ENCODE measurements at regions not wholly inside any gene's neighbourhood (a gene's known extent, or its start where the extent isn't known, plus 50 kb on each side); places are given as distances from the start of the nearest gene placed in this dataset.

GRCh38 chrX:137401092-137401491, 164.8 kb upstream of the ZIC3 start:
- CTCF ChIA-PET = no interaction called here
- POLR2A ChIA-PET = no interaction called here
- TF ChIP-seq CTCF (IDR thresholded peaks at IDR 0.05; ENCODE audit: unreplicated experiment) = no peak
- BruUV-seq (replicated peaks) = no TSS peak
- intact Hi-C loops (cut with micrococcal nuclease) = no loop called here
- Mint-ChIP-seq H3K27ac (ENCODE audit: low read depth, unreplicated experiment) (no peak overlapping the region), H3K9me3 (ENCODE audit: unreplicated experiment) (peaks cover 7% of the 10 kb centered on the region), H3K4me1 (ENCODE audit: insufficient read depth, unreplicated experiment) (no peaks in the 10 kb centered on the region), H3K4me3 (ENCODE audit: unreplicated experiment) (no peak overlapping the region), H3K27me3 (ENCODE audit: insufficient read depth, unreplicated experiment) (no peaks in the 10 kb centered on the region), H3K36me3 (ENCODE audit: insufficient read depth, unreplicated experiment) (no peaks in the 10 kb centered on the region)
- no peak for DNase-seq (ENCODE audit: unreplicated experiment)

- intact Hi-C loops (cut with micrococcal nuclease) = no loop called here
- Mint-ChIP-seq H3K4me3 (ENCODE audit: unreplicated experiment) (no peak overlapping the region), H3K36me3 (ENCODE audit: insufficient read depth, unreplicated experiment) (peaks cover 6% of the 10 kb centered on the region), H3K9me3 (ENCODE audit: unreplicated experiment) (peaks cover 18% of the 10 kb centered on the region), H3K27me3 (ENCODE audit: insufficient read depth, unreplicated experiment) (no peaks in the 10 kb centered on the region), H3K27ac (ENCODE audit: low read depth, unreplicated experiment) (no peak overlapping the region), H3K4me1 (ENCODE audit: insufficient read depth, unreplicated experiment) (no peaks in the 10 kb centered on the region)
- POLR2A ChIA-PET = no interaction called here
- no peak for TF ChIP-seq CTCF (IDR thresholded peaks at IDR 0.05; ENCODE audit: unreplicated experiment)
- no peak for DNase-seq (ENCODE audit: unreplicated experiment)
- no TSS peak for BruUV-seq (replicated peaks)
- CTCF ChIA-PET = interaction anchor here (0.6 kb wide), 2 partner anchors 804 to 1117 kb away, joined by 3 read pairs; no protein-coding TSS in a partner anchor
Observed at GRCh38 chrX:137387646-137388045, 178.3 kb upstream of the ZIC3 start.

- CTCF ChIA-PET = no interaction called here
- no peak overlapping the region for H3K27ac Mint-ChIP-seq (ENCODE audit: low read depth, unreplicated experiment)
- POLR2A ChIA-PET = no interaction called here
- no peak for TF ChIP-seq CTCF (IDR thresholded peaks at IDR 0.05; ENCODE audit: unreplicated experiment)
- H3K36me3 Mint-ChIP-seq (ENCODE audit: insufficient read depth, unreplicated experiment) = no peaks in the 10 kb centered on the region
- no peaks in the 10 kb centered on the region for H3K9me3 Mint-ChIP-seq (ENCODE audit: unreplicated experiment)
- intact Hi-C loops (cut with micrococcal nuclease) = no loop called here
- DNase-seq (ENCODE audit: unreplicated experiment) = no peak
- no peaks in the 10 kb centered on the region for H3K27me3 Mint-ChIP-seq (ENCODE audit: insufficient read depth, unreplicated experiment)
- H3K4me1 Mint-ChIP-seq (ENCODE audit: insufficient read depth, unreplicated experiment) = no peaks in the 10 kb centered on the region
- no peak overlapping the region for H3K4me3 Mint-ChIP-seq (ENCODE audit: unreplicated experiment)
- no TSS peak for BruUV-seq (replicated peaks)
Observed at GRCh38 chrX:137366018-137366633, 199.8 kb upstream of the ZIC3 start.

- H3K4me3 Mint-ChIP-seq (ENCODE audit: unreplicated experiment) = no peak overlapping the region
- H3K36me3 Mint-ChIP-seq (ENCODE audit: insufficient read depth, unreplicated experiment) = no peaks in the 10 kb centered on the region
- intact Hi-C loops (cut with micrococcal nuclease) = no loop called here
- no peak for TF ChIP-seq CTCF (IDR thresholded peaks at IDR 0.05; ENCODE audit: unreplicated experiment)
- BruUV-seq (replicated peaks) = no TSS peak
- H3K27me3 Mint-ChIP-seq (ENCODE audit: insufficient read depth, unreplicated experiment) = no peaks in the 10 kb centered on the region
- ChIA-PET CTCF (no interaction called here), POLR2A (interaction anchor here (0.6 kb wide), 1 partner anchor 9 kb away, joined by 3 read pairs; no protein-coding TSS in a partner anchor)
- H3K27ac Mint-ChIP-seq (ENCODE audit: low read depth, unreplicated experiment) = no peak overlapping the region
- no peaks in the 10 kb centered on the region for H3K9me3 Mint-ChIP-seq (ENCODE audit: unreplicated experiment)
- no peaks in the 10 kb centered on the region for H3K4me1 Mint-ChIP-seq (ENCODE audit: insufficient read depth, unreplicated experiment)
- no peak for DNase-seq (ENCODE audit: unreplicated experiment)
Observed at GRCh38 chrX:137363559-137363958, 202.4 kb upstream of the ZIC3 start.

All from MCF 10A (cell line).